Stimulated activated naive CD8-positive, alpha-beta T cell treated with anti-CD3 and anti-CD28 coated beads, Interleukin-15, Interleukin-2, amounts not matched to agents 100 ng/mL and 50 ng/mL, for 24 hours (primary cell): ENCODE measurements at regions not wholly inside any gene's neighbourhood (a gene's known extent, or its start where the extent isn't known, plus 50 kb on each side); places are given as distances from the start of the nearest gene placed in this dataset.

Experiments used
- H3K27ac Mint-ChIP-seq: one replicate; pipeline ENCODE4 v1.8.0; 2021; ENCODE audit warnings: mild to moderate bottlenecking, mixed read lengths
- H3K27me3 Mint-ChIP-seq: one replicate; pipeline ENCODE4 v1.8.0; 2021; ENCODE audit warnings: mixed read lengths
- H3K36me3 Mint-ChIP-seq: one replicate; pipeline ENCODE4 v1.8.0; 2021; ENCODE audit warnings: low read depth, mixed read lengths
- H3K4me1 Mint-ChIP-seq: one replicate; pipeline ENCODE4 v1.8.0; 2021; ENCODE audit warnings: low read depth, mixed read lengths
- H3K4me3 Mint-ChIP-seq: one replicate; pipeline ENCODE4 v1.8.0; 2021; ENCODE audit warnings: mild to moderate bottlenecking, mixed read lengths
- H3K9me3 Mint-ChIP-seq: one replicate; pipeline ENCODE4 v1.8.0; 2021; ENCODE audit warnings: mixed read lengths

- no peaks in the 10 kb centered on the region for H3K36me3 Mint-ChIP-seq
- H3K27me3 Mint-ChIP-seq: no peaks in the 10 kb centered on the region
- H3K4me1 Mint-ChIP-seq: peaks cover 18% of the 10 kb centered on the region
- no peak overlapping the region for H3K4me3 Mint-ChIP-seq
- H3K9me3 Mint-ChIP-seq: no peaks in the 10 kb centered on the region
- H3K27ac Mint-ChIP-seq: no peak overlapping the region
Measured at GRCh38 chr2:41705634-41706033, 342.2 kb upstream of the PKDCC start.

GRCh38 chr2:41706286-41706685 is 341.5 kb upstream of the PKDCC start:
- Mint-ChIP-seq H3K36me3 (no peaks in the 10 kb centered on the region), H3K27ac (no peak overlapping the region), H3K9me3 (no peaks in the 10 kb centered on the region), H3K4me3 (no peak overlapping the region), H3K27me3 (no peaks in the 10 kb centered on the region), H3K4me1 (peaks cover 24% of the 10 kb centered on the region)

- Mint-ChIP-seq H3K4me1 (peaks cover 24% of the 10 kb centered on the region), H3K27me3 (no peaks in the 10 kb centered on the region), H3K9me3 (no peaks in the 10 kb centered on the region), H3K27ac (no peak overlapping the region), H3K4me3 (no peak overlapping the region), H3K36me3 (no peaks in the 10 kb centered on the region)
Measured at GRCh38 chr2:41707790-41708451, 339.9 kb upstream of the PKDCC start.

GRCh38 chr2:41709702-41710599 is 337.9 kb upstream of the PKDCC start:
- Mint-ChIP-seq H3K27ac (peak overlapping the region; percentile 72), H3K4me1 (peaks cover 24% of the 10 kb centered on the region), H3K27me3 (no peaks in the 10 kb centered on the region), H3K4me3 (no peak overlapping the region), H3K36me3 (no peaks in the 10 kb centered on the region), H3K9me3 (no peaks in the 10 kb centered on the region)

GRCh38 chr2:41710944-41711343 is 336.9 kb upstream of the PKDCC start:
- H3K36me3 Mint-ChIP-seq: no peaks in the 10 kb centered on the region
- H3K4me1 Mint-ChIP-seq: peaks cover 28% of the 10 kb centered on the region
- no peak overlapping the region for H3K4me3 Mint-ChIP-seq
- H3K9me3 Mint-ChIP-seq: no peaks in the 10 kb centered on the region
- no peak overlapping the region for H3K27ac Mint-ChIP-seq
- no peaks in the 10 kb centered on the region for H3K27me3 Mint-ChIP-seq

- Mint-ChIP-seq H3K4me3 (no peak overlapping the region), H3K4me1 (peaks cover 29% of the 10 kb centered on the region), H3K27me3 (no peaks in the 10 kb centered on the region), H3K9me3 (no peaks in the 10 kb centered on the region), H3K36me3 (no peaks in the 10 kb centered on the region), H3K27ac (no peak overlapping the region)
Measured at GRCh38 chr2:41711736-41712135, 336.1 kb upstream of the PKDCC start.

GRCh38 chr2:41716497-41716896 is 331.3 kb upstream of the PKDCC start:
- no peaks in the 10 kb centered on the region for H3K27me3 Mint-ChIP-seq
- H3K9me3 Mint-ChIP-seq: no peaks in the 10 kb centered on the region
- H3K4me1 Mint-ChIP-seq: peaks cover 5% of the 10 kb centered on the region
- H3K36me3 Mint-ChIP-seq: no peaks in the 10 kb centered on the region
- no peak overlapping the region for H3K4me3 Mint-ChIP-seq
- no peak overlapping the region for H3K27ac Mint-ChIP-seq

- Mint-ChIP-seq H3K27me3 (no peaks in the 10 kb centered on the region), H3K36me3 (no peaks in the 10 kb centered on the region), H3K4me1 (peaks cover 5% of the 10 kb centered on the region), H3K4me3 (no peak overlapping the region), H3K9me3 (no peaks in the 10 kb centered on the region), H3K27ac (no peak overlapping the region)
Measured at GRCh38 chr2:41717839-41718238, 330.0 kb upstream of the PKDCC start.

- Mint-ChIP-seq H3K4me1 (peaks cover 5% of the 10 kb centered on the region), H3K36me3 (no peaks in the 10 kb centered on the region), H3K27me3 (no peaks in the 10 kb centered on the region), H3K9me3 (no peaks in the 10 kb centered on the region), H3K27ac (no peak overlapping the region), H3K4me3 (no peak overlapping the region)
Measured at GRCh38 chr2:41718705-41719104, 329.1 kb upstream of the PKDCC start.

GRCh38 chr2:41719756-41720155 is 328.1 kb upstream of the PKDCC start:
- H3K27me3 Mint-ChIP-seq: no peaks in the 10 kb centered on the region
- H3K9me3 Mint-ChIP-seq: no peaks in the 10 kb centered on the region
- H3K4me1 Mint-ChIP-seq: peaks cover 5% of the 10 kb centered on the region
- no peak overlapping the region for H3K4me3 Mint-ChIP-seq
- no peak overlapping the region for H3K27ac Mint-ChIP-seq
- H3K36me3 Mint-ChIP-seq: no peaks in the 10 kb centered on the region

GRCh38 chr2:41720331-41721251 is 327.2 kb upstream of the PKDCC start:
- no peaks in the 10 kb centered on the region for H3K9me3 Mint-ChIP-seq
- H3K36me3 Mint-ChIP-seq: no peaks in the 10 kb centered on the region
- no peak overlapping the region for H3K4me3 Mint-ChIP-seq

GRCh38 chr2:41722668-41723369 is 325.0 kb upstream of the PKDCC start:
- H3K36me3 Mint-ChIP-seq: no peaks in the 10 kb centered on the region
- no peak overlapping the region for H3K4me3 Mint-ChIP-seq
- H3K27me3 Mint-ChIP-seq: no peaks in the 10 kb centered on the region
- H3K9me3 Mint-ChIP-seq: no peaks in the 10 kb centered on the region
- H3K4me1 Mint-ChIP-seq: no peaks in the 10 kb centered on the region
- H3K27ac Mint-ChIP-seq: no peak overlapping the region

More at GRCh38 chr2:41720331-41721251, 327.2 kb upstream of the PKDCC start:
- Mint-ChIP-seq H3K27ac (no peak overlapping the region), H3K27me3 (no peaks in the 10 kb centered on the region), H3K4me1 (peaks cover 4% of the 10 kb centered on the region)

GRCh38 chr2:41723526-41723925 is 324.3 kb upstream of the PKDCC start:
- H3K36me3 Mint-ChIP-seq: no peaks in the 10 kb centered on the region
- H3K27me3 Mint-ChIP-seq: no peaks in the 10 kb centered on the region
- no peaks in the 10 kb centered on the region for H3K4me1 Mint-ChIP-seq
- H3K9me3 Mint-ChIP-seq: no peaks in the 10 kb centered on the region
- H3K27ac Mint-ChIP-seq: no peak overlapping the region
- H3K4me3 Mint-ChIP-seq: no peak overlapping the region

- Mint-ChIP-seq H3K4me1 (no peaks in the 10 kb centered on the region), H3K36me3 (no peaks in the 10 kb centered on the region), H3K4me3 (no peak overlapping the region), H3K27me3 (no peaks in the 10 kb centered on the region), H3K9me3 (no peaks in the 10 kb centered on the region), H3K27ac (peak overlapping the region; percentile 7)
Measured at GRCh38 chr2:41724465-41724864, 323.4 kb upstream of the PKDCC start.
